ENCODE measurements at regions not wholly inside any gene's neighbourhood (a gene's known extent, or its start where the extent isn't known, plus 50 kb on each side); places are given as distances from the start of the nearest gene placed in this dataset.

GRCh38 chr14:43336351-43336750 is 1170.7 kb downstream of the FSCB start:
- no peak overlapping the region for H2AK9ac ChIP-seq (replicated peaks; ENCODE audit: low read depth, low read length, poor library complexity)
- H3K4me2 ChIP-seq (ENCODE audit: low read depth, low read length), result no peak overlapping the region
- ChIA-PET POLR2A (ENCODE audit: unreplicated experiment) (no interaction called here), CTCF (no interaction called here)
- dilution Hi-C loops (cut with HindIII; ENCODE audit: low sequenced_read_pairs, unreplicated experiment) (no loop called here), intact Hi-C loops (cut with micrococcal nuclease) (no loop called here), in situ Hi-C loops (cut with MboI; ENCODE audit: low sequenced_read_pairs) (no loop called here)
- H3K9me1 ChIP-seq (ENCODE audit: insufficient read depth, low read length), result no peaks in the 10 kb centered on the region
- H3K36me3 ChIP-seq (ENCODE audit: control insufficient read depth, insufficient read depth, low read length), result no peaks in the 10 kb centered on the region
- H2AK5ac ChIP-seq (ENCODE audit: low read depth, low read length), result no peak overlapping the region
- ATAC-seq (ENCODE audit: low read depth) (no peak), DNase-seq (no peak)
- no CpG with 5 or more reads among the region's 2 CpGs for WGBS, 2 experiments (ENCODE audit: extremely low coverage in 2 of 2, insufficient read length in 1 of 2)
- H3K14ac ChIP-seq (replicated peaks; ENCODE audit: low read depth, low read length), result no peak overlapping the region
- no peaks in the 10 kb centered on the region for H4K20me1 ChIP-seq (ENCODE audit: insufficient read depth, low read length)
- no peak overlapping the region for H3K56ac ChIP-seq (ENCODE audit: extremely low read depth, insufficient read depth, low read length)
- no peak overlapping the region for H4K91ac ChIP-seq (ENCODE audit: insufficient read depth, low read depth, low read length)
- no peak overlapping the region for H3K23ac ChIP-seq (ENCODE audit: low read depth, low read length)
- no peak overlapping the region for H4K5ac ChIP-seq (ENCODE audit: low read depth, low read length)
- H3K4me3 ChIP-seq (ENCODE audit: insufficient read depth, low read depth, low read length), result no peak overlapping the region
- no peaks in the 10 kb centered on the region for H3K27me3 ChIP-seq (ENCODE audit: control insufficient read depth, insufficient read depth, low read length)
- no peak overlapping the region for H2BK15ac ChIP-seq (ENCODE audit: low read depth, low read length)
- H3K9ac ChIP-seq (ENCODE audit: low read depth, low read length), result no peak overlapping the region
- H3K18ac ChIP-seq (ENCODE audit: low read depth, low read length), result no peak overlapping the region
- H3K27ac ChIP-seq (ENCODE audit: insufficient read depth, low read length), result no peak overlapping the region
- no peaks in the 10 kb centered on the region for H3K4me1 ChIP-seq (ENCODE audit: control insufficient read depth, insufficient read depth, low read length)
- H2AFZ ChIP-seq (replicated peaks; ENCODE audit: low read length, poor library complexity), result no peak overlapping the region
- H2BK120ac ChIP-seq (ENCODE audit: low read depth, low read length), result no peak overlapping the region
- H2BK5ac ChIP-seq (ENCODE audit: low read depth, low read length, poor library complexity, severe bottlenecking), result no peak overlapping the region
- H3K9me3 ChIP-seq (ENCODE audit: control insufficient read depth, insufficient read depth, low read length), result peaks cover 2% of the 10 kb centered on the region; the same call in 1 of the 2 replicates
- H2BK20ac ChIP-seq (ENCODE audit: low read depth, low read length), result no peak overlapping the region
- no peaks in the 10 kb centered on the region for H3K79me1 ChIP-seq (ENCODE audit: low read depth in 1 of 2, low read length in 2 of 2)
- H4K8ac ChIP-seq (ENCODE audit: low read depth in 2 of 2, low read length in 2 of 2), result no peak overlapping the region
- BruUV-seq (replicated peaks), result no TSS peak
- TF ChIP-seq POLR2A (IDR thresholded peaks at IDR 0.05; ENCODE audit: low read depth, low read length) (no peak), CTCF (conservative IDR thresholded peaks at IDR 0.05; ENCODE audit: low read depth, low read length) (no peak), MXI1 (IDR thresholded peaks at IDR 0.05; ENCODE audit: borderline replicate concordance, low read depth, low read length) (no peak), CHD1 (IDR thresholded peaks at IDR 0.05; ENCODE audit: low read depth, low read length) (no peak), MAFK (IDR thresholded peaks at IDR 0.05; ENCODE audit: low read depth, low read length) (no peak), RCOR1 (IDR thresholded peaks at IDR 0.05; ENCODE audit: insufficient replicate concordance, low read length) (no peak), RAD21 (IDR thresholded peaks at IDR 0.05; ENCODE audit: low read length) (no peak), SMC3 (IDR thresholded peaks at IDR 0.05; ENCODE audit: low read depth, low read length) (no peak), RFX5 (IDR thresholded peaks at IDR 0.05; ENCODE audit: low read depth, low read length) (no peak), BHLHE40 (IDR thresholded peaks at IDR 0.05; ENCODE audit: low read depth, low read length) (no peak), CEBPB (IDR thresholded peaks at IDR 0.05; ENCODE audit: low read depth, low read length) (no peak), MAZ (IDR thresholded peaks at IDR 0.05; ENCODE audit: borderline replicate concordance, low read depth, low read length) (no peak), FOS (IDR thresholded peaks at IDR 0.05; ENCODE audit: low read depth, low read length) (no peak), ELK1 (IDR thresholded peaks at IDR 0.05; ENCODE audit: borderline replicate concordance, low read depth, low read length) (no peak)
- TF ChIP-seq, protein P1, sequence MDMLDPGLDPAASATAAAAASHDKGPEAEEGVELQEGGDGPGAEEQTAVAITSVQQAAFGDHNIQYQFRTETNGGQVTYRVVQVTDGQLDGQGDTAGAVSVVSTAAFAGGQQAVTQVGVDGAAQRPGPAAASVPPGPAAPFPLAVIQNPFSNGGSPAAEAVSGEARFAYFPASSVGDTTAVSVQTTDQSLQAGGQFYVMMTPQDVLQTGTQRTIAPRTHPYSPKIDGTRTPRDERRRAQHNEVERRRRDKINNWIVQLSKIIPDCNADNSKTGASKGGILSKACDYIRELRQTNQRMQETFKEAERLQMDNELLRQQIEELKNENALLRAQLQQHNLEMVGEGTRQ (IDR thresholded peaks at IDR 0.05; ENCODE audit: low read depth, low read length), result no peak
- H3K4ac ChIP-seq (ENCODE audit: low read depth, low read length), result no peak overlapping the region
